K562 (cell line): ENCODE measurements at regions not wholly inside any gene's neighbourhood (a gene's known extent, or its start where the extent isn't known, plus 50 kb on each side); places are given as distances from the start of the nearest gene placed in this dataset.

Experiments used
- ATAC-seq: fragments of 200-7000 bp; cut with Tn5 transposase; 3 replicates; pipeline ENCODE4 v1.9.1; 2020; ENCODE audit warnings: moderate library complexity
- BruUV-seq: library from RNA; stranded (reverse); fragments of 400-500 nt; replicated peaks from 2 replicates; lab custom pipeline; 2021; lab: Mats Ljungman, UMichigan
- CTCF ChIA-PET: fragments of 300-600 bp; formaldehyde crosslinking; extraction: SDS; loops from one replicate; lab custom pipeline; 2021; ENCODE audit warnings: low intra/inter-chr PET ratio; lab: Yijun Ruan, JAX
- POLR2A ChIA-PET: fragments of 300-600, 350-650 bp; sonication (Branson Sonifier 250); formaldehyde crosslinking; extraction: SDS; loops from one replicate; lab custom pipeline; 2021; ENCODE audit warnings: antibody characterized with exemption, inconsistent platforms; lab: Yijun Ruan, JAX
- DNase-seq, 4 experiments: peaks; one replicate each; pipeline versions ENCODE4 v3.0.0 to v3.0.0-alpha.2; 2011 to 2018; ENCODE audit warnings: low spot score in 3 of 4, mixed read lengths in 3 of 4; ENCODE audit errors: extremely low read depth in 1 of 4
- FAIRE-seq: peaks from 2 replicates; lab custom pipeline; 2011; peaks lifted over from hg19 to GRCh38; lab: Jason Lieb, UNC
- H2AFZ ChIP-seq: 2 replicates; pipeline ENCODE4 v1.6.0; 2011; ENCODE audit warnings: low read depth, low read length, control low read depth, inconsistent platforms
- H3K27ac ChIP-seq: fragments of 200-600 bp; 3 replicates; pipeline ENCODE4 v1.8.0; 2011; ENCODE audit warnings: low read depth, mild to moderate bottlenecking, control low read depth, inconsistent platforms, low read length, moderate library complexity, mixed read lengths; ENCODE audit errors: extremely low read depth
- H3K27me3 ChIP-seq, 2 experiments: fragments of 300-600 bp in 1 of 2; 2 replicates in 1 of 2; 3 replicates in 1 of 2; pipeline versions ENCODE4 v1.6.0 to v1.8.0; 2011; ENCODE audit warnings: inconsistent platforms in 2 of 2, low read length in 2 of 2, mild to moderate bottlenecking in 1 of 2, mixed read lengths in 1 of 2, moderate library complexity in 1 of 2; ENCODE audit not compliant: control insufficient read depth in 2 of 2, insufficient read depth in 2 of 2
- H3K36me3 ChIP-seq: fragments of 300-600 bp; 3 replicates; pipeline ENCODE4 v1.8.0; 2011; ENCODE audit warnings: mild to moderate bottlenecking, low read length, inconsistent platforms; ENCODE audit not compliant: control insufficient read depth, insufficient read depth
- H3K4me1 ChIP-seq, 2 experiments: fragments of 200-600 bp in 1 of 2; replicated peaks in 1 of 2; 2 replicates in 1 of 2; 3 replicates in 1 of 2; pipeline versions ENCODE4 v1.5.1 to v1.8.0; 2011; ENCODE audit warnings: inconsistent platforms in 2 of 2, low read length in 2 of 2, mild to moderate bottlenecking in 1 of 2, mixed read lengths in 1 of 2, moderate library complexity in 1 of 2; ENCODE audit not compliant: control insufficient read depth in 2 of 2, insufficient read depth in 2 of 2
- H3K4me2 ChIP-seq: 2 replicates; pipeline ENCODE4 v1.6.1; 2011; ENCODE audit warnings: low read length, control low read depth, inconsistent platforms, mixed read lengths; ENCODE audit not compliant: insufficient read depth
- H3K4me3 ChIP-seq: fragments of 200-600 bp; sonication (generic), shearing (Covaris generic); 2 replicates; pipeline ENCODE4 v1.5.1; 2016; ENCODE audit warnings: control low read depth, inconsistent platforms
- H3K79me2 ChIP-seq: fragments of 200-600 bp; 3 replicates; pipeline ENCODE4 v1.8.0; 2011; ENCODE audit warnings: low read length, inconsistent platforms; ENCODE audit not compliant: control insufficient read depth, insufficient read depth
- H3K9ac ChIP-seq, 2 experiments: 2 replicates each; pipeline versions ENCODE4 v1.6.0 to v1.6.1; 2011; ENCODE audit warnings: low read depth in 2 of 2, low read length in 2 of 2, control low read depth in 1 of 2, inconsistent platforms in 1 of 2, mild to moderate bottlenecking in 1 of 2, mixed read lengths in 1 of 2; ENCODE audit not compliant: insufficient read depth in 1 of 2
- H3K9me1 ChIP-seq: one replicate; pipeline ENCODE4 v1.6.0; 2011; ENCODE audit warnings: inconsistent platforms, mild to moderate bottlenecking, low read length, moderate library complexity; ENCODE audit not compliant: control insufficient read depth, insufficient read depth
- H3K9me3 ChIP-seq: replicated peaks from 2 replicates; pipeline ENCODE4 v1.5.1; 2011; ENCODE audit warnings: low read depth, low read length, inconsistent platforms; ENCODE audit not compliant: control insufficient read depth, insufficient read depth
- H4K20me1 ChIP-seq: replicated peaks from 2 replicates; pipeline ENCODE4 v1.6.1; 2011; ENCODE audit warnings: low read length, inconsistent platforms, mixed read lengths; ENCODE audit not compliant: control insufficient read depth, insufficient read depth
- ATF4 ChIP-seq: fragments of 450-650 bp; formaldehyde crosslinking; IDR thresholded peaks from 2 replicates; pipeline ENCODE4 v1.4.0; 2022; ENCODE audit warnings: mild to moderate bottlenecking, moderate library complexity
- BMI1 ChIP-seq: fragments of 150-350 bp; IDR thresholded peaks from 2 replicates; pipeline ENCODE4 v1.6.1; 2014; ENCODE audit warnings: low read length
- HNRNPH1 ChIP-seq: fragments of 200-400 bp; formaldehyde crosslinking; optimal IDR thresholded peaks from 2 replicates; pipeline ENCODE3; 2017; ENCODE audit warnings: low read depth, mild to moderate bottlenecking, low read length, moderate library complexity
- ILF3 ChIP-seq: fragments of 450-650 bp; IDR thresholded peaks from 2 replicates; pipeline ENCODE4 v1.6.1; 2018; ENCODE audit warnings: antibody characterized with exemption, mild to moderate bottlenecking, moderate library complexity, borderline replicate concordance
- PTRF ChIP-seq: fragments of 450-650 bp; IDR thresholded peaks from 2 replicates; pipeline ENCODE4 v1.6.1; 2016; ENCODE audit warnings: mild to moderate bottlenecking, missing genetic modification characterization, missing compliant biosample characterization
- STAT6 ChIP-seq: sonication (generic); formaldehyde crosslinking; IDR thresholded peaks from 2 replicates; pipeline ENCODE4 v1.8.1; 2023; ENCODE audit warnings: mild to moderate bottlenecking, missing genetic modification reagents
- ZNF146 ChIP-seq: IDR thresholded peaks from one replicate; pipeline ENCODE4 v1.6.1; 2018; ENCODE audit warnings: missing compliant biosample characterization; ENCODE audit not compliant: unreplicated experiment
- ZNF507 ChIP-seq: conservative IDR thresholded peaks from 2 replicates; pipeline ENCODE4 v1.6.1; 2017; ENCODE audit warnings: missing genetic modification characterization, missing compliant biosample characterization
- WGBS: fragments of 100-300 bp; shearing (Covaris generic); methylation state at CpG from one replicate; pipeline ENCODE4 v1.1.6; 2016; ENCODE audit warnings: low coverage, mixed read lengths; ENCODE audit not compliant: insufficient coverage; ENCODE audit errors: missing lambda C conversion rate; 5-methylcytosine and 5-hydroxymethylcytosine counted together
- in situ Hi-C: fragments of 300-500 bp; cut with MboI; formaldehyde crosslinking; loops from 4 replicates; pipeline ENCODE4 v1.15.0; 2018; ENCODE audit warnings: inconsistent platforms, mixed read lengths
- intact Hi-C: fragments of 100-400 bp; cut with micrococcal nuclease; formaldehyde crosslinking; loops from 2 replicates; pipeline ENCODE4 v1.14.2; 2022
- TF ChIP-seq, protein P1 (sequence below): fragments of 450-650 bp; IDR thresholded peaks from 2 replicates; pipeline ENCODE4 v1.7.1; 2018; ENCODE audit warnings: mild to moderate bottlenecking, low read depth; ENCODE audit not compliant: partially characterized antibody
- TF ChIP-seq, protein P2 (sequence below): fragments of 250-450 bp; sonication (Bioruptor Pico); IDR thresholded peaks from 2 replicates; pipeline ENCODE4 v1.5.0; 2020; ENCODE audit warnings: mild to moderate bottlenecking, borderline replicate concordance

DNA sequence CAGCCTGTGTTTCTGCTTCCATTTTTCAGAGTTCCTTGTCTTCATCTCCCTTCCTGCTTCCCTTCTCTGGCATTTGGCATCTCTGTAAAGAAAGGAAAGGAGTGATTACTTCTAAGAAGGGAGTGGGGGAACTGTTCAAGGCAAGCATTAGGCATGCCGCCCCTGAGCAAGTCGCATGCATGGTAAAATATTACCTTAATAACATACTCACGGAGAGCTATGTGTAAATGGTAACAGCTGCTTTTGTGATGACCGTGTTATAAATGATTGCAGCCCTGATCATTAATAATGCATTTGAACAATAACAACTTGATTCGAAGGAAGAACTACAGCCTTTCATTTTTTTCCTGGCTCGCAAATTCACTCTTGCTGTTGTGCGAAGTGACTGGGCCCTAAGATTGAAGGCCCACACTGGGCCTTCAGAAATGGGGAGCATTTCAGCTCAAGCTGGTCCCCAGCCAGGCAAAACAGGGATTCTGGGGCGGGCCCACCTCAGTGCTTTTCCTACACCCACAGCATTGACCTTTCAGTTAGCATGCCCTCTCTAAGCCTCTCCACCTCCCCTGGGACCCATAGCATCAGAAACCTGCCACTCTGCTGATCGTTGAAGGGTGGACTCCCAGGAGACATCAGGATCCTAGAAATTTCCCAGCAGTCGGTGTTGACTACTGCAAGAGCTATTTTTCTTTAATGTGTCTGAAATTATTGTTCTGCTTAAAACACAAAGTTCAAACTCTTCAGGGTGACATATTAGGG, 263.0 kb upstream of the CADM1 start (continued):
- TF ChIP-seq, protein P1, sequence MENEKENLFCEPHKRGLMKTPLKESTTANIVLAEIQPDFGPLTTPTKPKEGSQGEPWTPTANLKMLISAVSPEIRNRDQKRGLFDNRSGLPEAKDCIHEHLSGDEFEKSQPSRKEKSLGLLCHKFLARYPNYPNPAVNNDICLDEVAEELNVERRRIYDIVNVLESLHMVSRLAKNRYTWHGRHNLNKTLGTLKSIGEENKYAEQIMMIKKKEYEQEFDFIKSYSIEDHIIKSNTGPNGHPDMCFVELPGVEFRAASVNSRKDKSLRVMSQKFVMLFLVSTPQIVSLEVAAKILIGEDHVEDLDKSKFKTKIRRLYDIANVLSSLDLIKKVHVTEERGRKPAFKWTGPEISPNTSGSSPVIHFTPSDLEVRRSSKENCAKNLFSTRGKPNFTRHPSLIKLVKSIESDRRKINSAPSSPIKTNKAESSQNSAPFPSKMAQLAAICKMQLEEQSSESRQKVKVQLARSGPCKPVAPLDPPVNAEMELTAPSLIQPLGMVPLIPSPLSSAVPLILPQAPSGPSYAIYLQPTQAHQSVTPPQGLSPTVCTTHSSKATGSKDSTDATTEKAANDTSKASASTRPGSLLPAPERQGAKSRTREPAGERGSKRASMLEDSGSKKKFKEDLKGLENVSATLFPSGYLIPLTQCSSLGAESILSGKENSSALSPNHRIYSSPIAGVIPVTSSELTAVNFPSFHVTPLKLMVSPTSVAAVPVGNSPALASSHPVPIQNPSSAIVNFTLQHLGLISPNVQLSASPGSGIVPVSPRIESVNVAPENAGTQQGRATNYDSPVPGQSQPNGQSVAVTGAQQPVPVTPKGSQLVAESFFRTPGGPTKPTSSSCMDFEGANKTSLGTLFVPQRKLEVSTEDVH = no peak
- TF ChIP-seq ATF4 (CRISPR knock-in tag) = no peak
- TF ChIP-seq ILF3 = no peak

- H3K9ac ChIP-seq = no peak overlapping the region
- no peaks in the 10 kb centered on the region for H3K9me1 ChIP-seq
- no peak overlapping the region for H3K4me2 ChIP-seq
- FAIRE-seq (no peak), DNase-seq (no peak), ATAC-seq (no peak)
- H4K20me1 ChIP-seq = no peaks in the 10 kb centered on the region
- H3K4me3 ChIP-seq = no peak overlapping the region
- in situ Hi-C loops (no loop called here), intact Hi-C loops (no loop called here)
- H2AFZ ChIP-seq = no peak overlapping the region
- no peaks in the 10 kb centered on the region for H3K79me2 ChIP-seq
- WGBS = 5% methylated on average over 4 of the region's 4 CpGs
- POLR2A ChIA-PET = no interaction called here
- no peaks in the 10 kb centered on the region for H3K36me3 ChIP-seq
- no peaks in the 10 kb centered on the region; a peak in 1 of 5 replicates for H3K27me3 ChIP-seq
- no TSS peak for BruUV-seq
- peaks cover 0 to 11% of the 10 kb centered on the region in 2 experiments; a peak in 1 of 5 replicates for H3K4me1 ChIP-seq
- CTCF ChIA-PET = no interaction called here
- no peaks in the 10 kb centered on the region for H3K9me3 ChIP-seq
- H3K27ac ChIP-seq = no peak overlapping the region
- TF ChIP-seq PTRF (tag) = no peak
- no peak for TF ChIP-seq ZNF507 (tag)
- no peak for TF ChIP-seq HNRNPH1
- TF ChIP-seq ZNF146 (CRISPR knock-in tag) = no peak
- no peak for TF ChIP-seq STAT6 (CRISPR knock-in tag)
- no peak for TF ChIP-seq BMI1
- TF ChIP-seq, protein P2, sequence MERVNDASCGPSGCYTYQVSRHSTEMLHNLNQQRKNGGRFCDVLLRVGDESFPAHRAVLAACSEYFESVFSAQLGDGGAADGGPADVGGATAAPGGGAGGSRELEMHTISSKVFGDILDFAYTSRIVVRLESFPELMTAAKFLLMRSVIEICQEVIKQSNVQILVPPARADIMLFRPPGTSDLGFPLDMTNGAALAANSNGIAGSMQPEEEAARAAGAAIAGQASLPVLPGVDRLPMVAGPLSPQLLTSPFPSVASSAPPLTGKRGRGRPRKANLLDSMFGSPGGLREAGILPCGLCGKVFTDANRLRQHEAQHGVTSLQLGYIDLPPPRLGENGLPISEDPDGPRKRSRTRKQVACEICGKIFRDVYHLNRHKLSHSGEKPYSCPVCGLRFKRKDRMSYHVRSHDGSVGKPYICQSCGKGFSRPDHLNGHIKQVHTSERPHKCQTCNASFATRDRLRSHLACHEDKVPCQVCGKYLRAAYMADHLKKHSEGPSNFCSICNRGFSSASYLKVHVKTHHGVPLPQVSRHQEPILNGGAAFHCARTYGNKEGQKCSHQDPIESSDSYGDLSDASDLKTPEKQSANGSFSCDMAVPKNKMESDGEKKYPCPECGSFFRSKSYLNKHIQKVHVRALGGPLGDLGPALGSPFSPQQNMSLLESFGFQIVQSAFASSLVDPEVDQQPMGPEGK = no peak
Measured at GRCh38 chr11:115766561-115766960, 262.3 kb upstream of the CADM1 start.
